ENCODE measurements at regions not wholly inside any gene's neighbourhood (a gene's known extent, or its start where the extent isn't known, plus 50 kb on each side); places are given as distances from the start of the nearest gene placed in this dataset.

DNA sequence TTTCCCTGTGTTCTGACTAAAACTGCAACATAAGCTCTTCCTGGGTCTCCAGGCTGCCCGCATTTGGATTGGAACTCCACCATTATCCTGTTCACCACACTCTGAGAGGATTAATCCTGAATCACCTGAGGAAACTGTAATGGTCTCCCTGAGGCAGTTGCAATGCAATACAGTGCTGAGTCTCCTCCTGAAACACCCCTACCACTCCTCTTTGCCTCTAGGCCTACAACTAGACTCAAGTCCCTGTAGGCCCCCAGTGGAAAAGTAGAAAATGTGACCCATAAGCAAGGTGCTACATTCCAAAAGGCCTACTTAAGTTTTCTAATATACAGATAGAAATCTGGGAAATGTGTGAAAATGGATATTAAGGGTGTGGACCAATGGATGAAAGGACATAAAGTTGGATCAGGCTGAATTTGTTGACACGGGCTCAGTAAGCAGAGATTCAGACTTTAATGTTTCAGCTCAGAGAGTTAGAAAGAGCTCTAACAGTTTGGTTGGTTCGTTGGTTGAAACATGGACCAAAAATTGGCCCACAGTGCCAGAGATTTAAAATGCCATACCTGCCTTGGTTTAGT, 222.3 kb upstream of the ZC3H15 start:
- H3K4me3 ChIP-seq (ENCODE audit: low read length): no peak overlapping the region
- TF ChIP-seq, protein P1, sequence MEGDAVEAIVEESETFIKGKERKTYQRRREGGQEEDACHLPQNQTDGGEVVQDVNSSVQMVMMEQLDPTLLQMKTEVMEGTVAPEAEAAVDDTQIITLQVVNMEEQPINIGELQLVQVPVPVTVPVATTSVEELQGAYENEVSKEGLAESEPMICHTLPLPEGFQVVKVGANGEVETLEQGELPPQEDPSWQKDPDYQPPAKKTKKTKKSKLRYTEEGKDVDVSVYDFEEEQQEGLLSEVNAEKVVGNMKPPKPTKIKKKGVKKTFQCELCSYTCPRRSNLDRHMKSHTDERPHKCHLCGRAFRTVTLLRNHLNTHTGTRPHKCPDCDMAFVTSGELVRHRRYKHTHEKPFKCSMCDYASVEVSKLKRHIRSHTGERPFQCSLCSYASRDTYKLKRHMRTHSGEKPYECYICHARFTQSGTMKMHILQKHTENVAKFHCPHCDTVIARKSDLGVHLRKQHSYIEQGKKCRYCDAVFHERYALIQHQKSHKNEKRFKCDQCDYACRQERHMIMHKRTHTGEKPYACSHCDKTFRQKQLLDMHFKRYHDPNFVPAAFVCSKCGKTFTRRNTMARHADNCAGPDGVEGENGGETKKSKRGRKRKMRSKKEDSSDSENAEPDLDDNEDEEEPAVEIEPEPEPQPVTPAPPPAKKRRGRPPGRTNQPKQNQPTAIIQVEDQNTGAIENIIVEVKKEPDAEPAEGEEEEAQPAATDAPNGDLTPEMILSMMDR (IDR thresholded peaks at IDR 0.05; ENCODE audit: insufficient read depth, low read depth, low read length, missing control alignments): no peak
- DNase-seq (ENCODE audit: low read depth): peak; percentile 21

DNA sequence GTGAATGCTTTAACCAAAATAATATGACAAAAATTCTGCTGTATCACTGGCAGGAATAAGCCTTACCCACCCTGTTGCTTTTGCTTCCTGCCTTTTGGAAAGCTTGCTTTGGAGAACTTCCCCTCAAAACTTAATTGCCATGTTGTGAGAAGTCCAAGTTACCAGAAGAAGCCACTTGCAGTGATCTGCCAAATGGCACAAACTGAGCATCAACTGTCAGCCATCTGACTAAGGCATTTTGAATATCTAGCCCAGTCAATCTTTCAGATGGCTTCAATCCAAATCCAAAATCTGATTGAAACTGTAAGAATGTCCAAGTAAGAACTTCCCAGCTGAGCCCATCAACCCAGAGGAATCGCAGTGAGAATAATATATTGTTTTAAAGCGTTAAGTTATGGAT, 216.5 kb upstream of the ZC3H15 start:
- DNase-seq (ENCODE audit: low read depth): no peak
- H3K4me3 ChIP-seq (ENCODE audit: low read length): no peak overlapping the region
- TF ChIP-seq, protein P1 (IDR thresholded peaks at IDR 0.05; ENCODE audit: insufficient read depth, low read depth, low read length, missing control alignments): no peak

GRCh38 chr2:186273953-186274352, 212.1 kb upstream of the ZC3H15 start:
- DNase-seq (ENCODE audit: low read depth): no peak

GRCh38 chr2:186274936-186275575, 211.0 kb upstream of the ZC3H15 start:
- H3K4me3 ChIP-seq (ENCODE audit: low read length): no peak overlapping the region
- peak; percentile 74 for DNase-seq (ENCODE audit: low read depth)
- TF ChIP-seq, protein P1 (IDR thresholded peaks at IDR 0.05; ENCODE audit: insufficient read depth, low read depth, low read length, missing control alignments): no peak

More at GRCh38 chr2:186273953-186274352, 212.1 kb upstream of the ZC3H15 start:
- H3K4me3 ChIP-seq (ENCODE audit: low read length): no peak overlapping the region
- TF ChIP-seq, protein P1 (IDR thresholded peaks at IDR 0.05; ENCODE audit: insufficient read depth, low read depth, low read length, missing control alignments): no peak

DNA sequence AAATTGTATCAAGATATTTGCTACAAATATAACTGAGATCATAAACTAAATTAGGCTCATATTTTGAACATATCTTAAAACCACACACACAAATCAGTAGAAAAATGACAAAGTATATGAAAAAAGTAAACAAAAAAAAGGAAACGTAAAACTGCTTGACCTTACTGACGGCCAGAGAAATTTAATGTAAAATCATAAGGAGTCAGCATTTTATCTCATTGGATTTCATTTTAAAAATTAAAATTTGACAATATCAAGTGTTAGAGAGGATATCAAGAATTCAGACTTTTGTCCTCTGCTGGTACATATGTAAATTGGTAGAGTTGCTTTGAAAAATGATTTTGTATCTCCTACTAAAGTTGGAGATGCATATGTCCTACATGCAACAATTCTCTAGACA, 209.2 kb upstream of the ZC3H15 start:
- TF ChIP-seq, protein P1 (IDR thresholded peaks at IDR 0.05; ENCODE audit: insufficient read depth, low read depth, low read length, missing control alignments): no peak
- DNase-seq (ENCODE audit: low read depth): no peak
- no peak overlapping the region for H3K4me3 ChIP-seq (ENCODE audit: low read length)

- no peak overlapping the region for H3K4me3 ChIP-seq (ENCODE audit: low read length)
- TF ChIP-seq, protein P1 (IDR thresholded peaks at IDR 0.05; ENCODE audit: insufficient read depth, low read depth, low read length, missing control alignments): no peak
- DNase-seq (ENCODE audit: low read depth): peak; percentile 13
Observed at GRCh38 chr2:186281726-186282125, 204.3 kb upstream of the ZC3H15 start.
